BLaER1 treated with 17β-estradiol and CSF1 and Interleukin-3, amounts not matched to agents 10 nM and 100 nM (cell line): ENCODE measurements at regions not wholly inside any gene's neighbourhood (a gene's known extent, or its start where the extent isn't known, plus 50 kb on each side); places are given as distances from the start of the nearest gene placed in this dataset.

Source experiments
- H3K27ac ChIP-seq, 11 experiments: shearing (Covaris generic); formaldehyde crosslinking; 2 replicates each; pipeline ENCODE4 v1.8.1; 2022
- H3K27me3 ChIP-seq, 11 experiments: shearing (Covaris generic); formaldehyde crosslinking; 2 replicates each; pipeline ENCODE4 v1.8.1; 2022
- H3K36me3 ChIP-seq, 11 experiments: shearing (Covaris generic); formaldehyde crosslinking; 2 replicates each; pipeline ENCODE4 v1.8.1; 2022
- H3K4me1 ChIP-seq, 10 experiments: shearing (Covaris generic); formaldehyde crosslinking; 2 replicates each; pipeline ENCODE4 v1.8.1; 2022
- H3K4me2 ChIP-seq, 11 experiments: shearing (Covaris generic); formaldehyde crosslinking; 2 replicates each; pipeline ENCODE4 v1.8.1; 2022
- H3K4me3 ChIP-seq, 10 experiments: shearing (Covaris generic); formaldehyde crosslinking; 2 replicates each; pipeline ENCODE4 v1.8.1; 2022
- H3K9ac ChIP-seq, 11 experiments: shearing (Covaris generic); formaldehyde crosslinking; 2 replicates each; pipeline ENCODE4 v1.8.1; 2022
- H3K9me3 ChIP-seq, 11 experiments: shearing (Covaris generic); formaldehyde crosslinking; replicated peaks in 1 of 11; 2 replicates each; pipeline ENCODE4 v1.8.1; 2022
- H4K20me1 ChIP-seq, 11 experiments: shearing (Covaris generic); formaldehyde crosslinking; 2 replicates each; pipeline ENCODE4 v1.8.1; 2022
- Cebpa-rat ChIP-seq, 11 experiments: shearing (Covaris generic); IDR thresholded peaks; 2 replicates each; pipeline ENCODE4 v1.8.1; 2022

- no peaks in the 10 kb centered on the region for H4K20me1 ChIP-seq
- peak overlapping the region in 3 of 11 experiments; percentile 9 to 35 (median 33); a peak in 4 of 22 replicates for H3K4me2 ChIP-seq
- H3K27ac ChIP-seq: no peak overlapping the region
- H3K9me3 ChIP-seq: no peaks in the 10 kb centered on the region
- no peaks in the 10 kb centered on the region for H3K27me3 ChIP-seq
- no peaks in the 10 kb centered on the region for H3K36me3 ChIP-seq
- H3K4me1 ChIP-seq: peaks cover 0 to 17% (median 8%) of the 10 kb centered on the region in 10 experiments; a peak in 10 of 20 replicates
- TF ChIP-seq Cebpa-rat (IDR thresholded peaks at IDR 0.05): no peak
- H3K9ac ChIP-seq: no peak overlapping the region
- no peak overlapping the region for H3K4me3 ChIP-seq
These were observed 61.2 kb upstream of the CHST1 start for GRCh38 chr11:45726493-45727054.

GRCh38 chr11:45725776-45726492, 60.5 kb upstream of the CHST1 start:
- no peaks in the 10 kb centered on the region for H4K20me1 ChIP-seq
- H3K9ac ChIP-seq: no peak overlapping the region
- H3K27me3 ChIP-seq: no peaks in the 10 kb centered on the region
- no peaks in the 10 kb centered on the region for H3K36me3 ChIP-seq
- H3K4me2 ChIP-seq: peak overlapping the region in 2 of 11 experiments; percentile 33 to 35; a peak in 3 of 22 replicates
- no peak overlapping the region for H3K4me3 ChIP-seq
- TF ChIP-seq Cebpa-rat (IDR thresholded peaks at IDR 0.05): no peak
- peaks cover 0 to 17% (median 8%) of the 10 kb centered on the region in 10 experiments; a peak in 9 of 20 replicates for H3K4me1 ChIP-seq
- H3K27ac ChIP-seq: no peak overlapping the region
- H3K9me3 ChIP-seq: no peaks in the 10 kb centered on the region

GRCh38 chr11:45725121-45725520, 59.7 kb upstream of the CHST1 start:
- TF ChIP-seq Cebpa-rat (IDR thresholded peaks at IDR 0.05): no peak
- H3K4me1 ChIP-seq: peaks cover 0 to 17% (median 8%) of the 10 kb centered on the region in 10 experiments; a peak in 9 of 20 replicates
- H3K27me3 ChIP-seq: no peaks in the 10 kb centered on the region
- no peaks in the 10 kb centered on the region for H3K36me3 ChIP-seq
- no peak overlapping the region for H3K4me3 ChIP-seq
- no peak overlapping the region for H3K4me2 ChIP-seq
- H4K20me1 ChIP-seq: no peaks in the 10 kb centered on the region
- H3K9ac ChIP-seq: no peak overlapping the region
- H3K27ac ChIP-seq: no peak overlapping the region
- H3K9me3 ChIP-seq: no peaks in the 10 kb centered on the region

GRCh38 chr11:45724153-45724552, 58.7 kb upstream of the CHST1 start:
- Histone ChIP-seq H3K36me3 (no peaks in the 10 kb centered on the region), H3K27ac (no peak overlapping the region), H3K4me1 (peaks cover 0 to 17% (median 8%) of the 10 kb centered on the region in 10 experiments; a peak in 9 of 20 replicates), H3K4me2 (peak overlapping the region in 3 of 11 experiments; percentile 3 to 20 (median 11); a peak in 2 of 22 replicates), H3K9me3 (no peaks in the 10 kb centered on the region), H3K27me3 (no peaks in the 10 kb centered on the region), H4K20me1 (no peaks in the 10 kb centered on the region), H3K4me3 (no peak overlapping the region), H3K9ac (no peak overlapping the region)
- no peak for TF ChIP-seq Cebpa-rat (IDR thresholded peaks at IDR 0.05)

- Histone ChIP-seq H3K9me3 (no peaks in the 10 kb centered on the region), H3K27ac (no peak overlapping the region), H3K36me3 (no peaks in the 10 kb centered on the region), H3K4me2 (no peak overlapping the region), H3K9ac (no peak overlapping the region), H3K4me3 (no peak overlapping the region), H3K27me3 (no peaks in the 10 kb centered on the region), H3K4me1 (peaks cover 0 to 17% (median 8%) of the 10 kb centered on the region in 10 experiments; a peak in 9 of 20 replicates), H4K20me1 (no peaks in the 10 kb centered on the region)
- no peak for TF ChIP-seq Cebpa-rat (IDR thresholded peaks at IDR 0.05)
These were observed 58.0 kb upstream of the CHST1 start for GRCh38 chr11:45723397-45723796.

- Histone ChIP-seq H3K27me3 (no peaks in the 10 kb centered on the region), H3K36me3 (no peaks in the 10 kb centered on the region), H3K27ac (no peak overlapping the region), H4K20me1 (no peaks in the 10 kb centered on the region), H3K4me3 (no peak overlapping the region), H3K4me2 (no peak overlapping the region), H3K9ac (no peak overlapping the region), H3K4me1 (peaks cover 0 to 17% (median 8%) of the 10 kb centered on the region in 10 experiments; a peak in 9 of 20 replicates), H3K9me3 (no peaks in the 10 kb centered on the region)
- TF ChIP-seq Cebpa-rat (IDR thresholded peaks at IDR 0.05): no peak
These were observed 56.7 kb upstream of the CHST1 start for GRCh38 chr11:45722144-45722543.

GRCh38 chr11:45717526-45717925, 52.1 kb upstream of the CHST1 start:
- no peak for TF ChIP-seq Cebpa-rat (IDR thresholded peaks at IDR 0.05)
- no peaks in the 10 kb centered on the region for H3K36me3 ChIP-seq
- H3K9me3 ChIP-seq: no peaks in the 10 kb centered on the region
- no peak overlapping the region for H3K9ac ChIP-seq
- no peak overlapping the region for H3K4me3 ChIP-seq
- no peak overlapping the region for H3K27ac ChIP-seq
- H3K4me2 ChIP-seq: no peak overlapping the region
- peaks cover 0 to 4% (median 0%) of the 10 kb centered on the region in 10 experiments; a peak in 4 of 20 replicates for H3K4me1 ChIP-seq
- H3K27me3 ChIP-seq: no peaks in the 10 kb centered on the region
- H4K20me1 ChIP-seq: no peaks in the 10 kb centered on the region

GRCh38 chr11:45715418-45715817, 50.0 kb upstream of the CHST1 start:
- Histone ChIP-seq H3K9ac (no peak overlapping the region), H3K27me3 (no peaks in the 10 kb centered on the region), H3K27ac (no peak overlapping the region), H3K9me3 (no peaks in the 10 kb centered on the region), H3K4me2 (peak overlapping the region in 4 of 11 experiments; percentile 15 to 29 (median 22); a peak in 3 of 22 replicates), H4K20me1 (no peaks in the 10 kb centered on the region), H3K36me3 (no peaks in the 10 kb centered on the region), H3K4me1 (peaks cover 0 to 4% (median 0%) of the 10 kb centered on the region in 10 experiments; a peak in 4 of 20 replicates), H3K4me3 (no peak overlapping the region)
- TF ChIP-seq Cebpa-rat (IDR thresholded peaks at IDR 0.05): no peak
